Activated naive CD8-positive, alpha-beta T cell treated with anti-CD3 and anti-CD28 coated beads for 36 hours (primary cell): ENCODE measurements at regions not wholly inside any gene's neighbourhood (a gene's known extent, or its start where the extent isn't known, plus 50 kb on each side); places are given as distances from the start of the nearest gene placed in this dataset.
"Not testable (repeated sequence)": the region's sequence is repeated elsewhere in the genome, so short reads cannot be mapped to it uniquely, and the experiment has no call there.

ENCODE experiments used
- DNase-seq: peaks from one replicate; pipeline ENCODE4 v3.0.0; 2021
- H3K27ac Mint-ChIP-seq: one replicate; pipeline ENCODE4 v1.8.0; 2022; ENCODE audit warnings: mild to moderate bottlenecking, moderate library complexity, mixed read lengths
- H3K27me3 Mint-ChIP-seq: one replicate; pipeline ENCODE4 v1.8.0; 2022; ENCODE audit warnings: mild to moderate bottlenecking, mixed read lengths
- H3K36me3 Mint-ChIP-seq: one replicate; pipeline ENCODE4 v1.8.0; 2021; ENCODE audit warnings: mild to moderate bottlenecking, mixed read lengths
- H3K4me1 Mint-ChIP-seq: one replicate; pipeline ENCODE4 v1.8.0; 2021; ENCODE audit warnings: mixed read lengths
- H3K4me3 Mint-ChIP-seq: one replicate; pipeline ENCODE4 v1.8.0; 2022; ENCODE audit warnings: mild to moderate bottlenecking, moderate library complexity, mixed read lengths
- H3K9me3 Mint-ChIP-seq: one replicate; pipeline ENCODE4 v1.8.0; 2022; ENCODE audit warnings: mixed read lengths

DNA sequence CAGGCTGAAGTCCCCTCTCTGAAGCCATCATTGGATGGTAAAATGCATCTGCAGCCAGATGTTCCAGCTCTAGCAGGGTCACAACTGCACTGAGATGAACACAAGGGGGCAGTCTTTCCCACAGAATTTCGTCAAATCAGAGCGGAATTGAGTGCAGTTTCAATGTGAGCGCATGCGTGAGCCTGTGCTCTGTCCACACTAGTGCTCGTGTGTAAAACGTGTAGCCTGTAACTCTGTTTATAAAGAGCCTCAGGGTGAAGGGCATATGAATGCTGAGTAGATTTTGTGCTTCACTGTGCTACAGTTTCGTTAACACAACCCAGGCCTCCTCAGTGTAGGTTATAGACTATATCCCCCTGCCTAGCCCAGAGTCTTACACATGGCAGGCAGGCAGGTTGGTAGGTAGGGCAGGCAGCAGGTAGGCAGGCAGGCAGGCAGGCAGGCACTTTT, 92.7 kb upstream of the GOLGA6L4 start:
- H3K27me3 Mint-ChIP-seq, result peaks cover 5% of the 10 kb centered on the region
- H3K27ac Mint-ChIP-seq, result no peak overlapping the region
- H3K4me3 Mint-ChIP-seq, result no peak overlapping the region
- H3K9me3 Mint-ChIP-seq, result no peaks in the 10 kb centered on the region
- H3K36me3 Mint-ChIP-seq, result no peaks in the 10 kb centered on the region
- H3K4me1 Mint-ChIP-seq, result no peaks in the 10 kb centered on the region
- peak; percentile 63 for DNase-seq

- Mint-ChIP-seq H3K9me3 (no peaks in the 10 kb centered on the region), H3K27me3 (peaks cover 5% of the 10 kb centered on the region), H3K36me3 (no peaks in the 10 kb centered on the region), H3K4me1 (no peaks in the 10 kb centered on the region), H3K4me3 (no peak overlapping the region), H3K27ac (no peak overlapping the region)
- no peak for DNase-seq
Measured at GRCh38 chr15:84143753-84144314, 91.7 kb upstream of the GOLGA6L4 start.

GRCh38 chr15:84144946-84145345, 90.6 kb upstream of the GOLGA6L4 start:
- not testable (repeated sequence) for H3K4me1 Mint-ChIP-seq, H3K36me3 Mint-ChIP-seq, H3K9me3 Mint-ChIP-seq, DNase-seq, H3K27me3 Mint-ChIP-seq, H3K4me3 Mint-ChIP-seq, H3K27ac Mint-ChIP-seq

DNA sequence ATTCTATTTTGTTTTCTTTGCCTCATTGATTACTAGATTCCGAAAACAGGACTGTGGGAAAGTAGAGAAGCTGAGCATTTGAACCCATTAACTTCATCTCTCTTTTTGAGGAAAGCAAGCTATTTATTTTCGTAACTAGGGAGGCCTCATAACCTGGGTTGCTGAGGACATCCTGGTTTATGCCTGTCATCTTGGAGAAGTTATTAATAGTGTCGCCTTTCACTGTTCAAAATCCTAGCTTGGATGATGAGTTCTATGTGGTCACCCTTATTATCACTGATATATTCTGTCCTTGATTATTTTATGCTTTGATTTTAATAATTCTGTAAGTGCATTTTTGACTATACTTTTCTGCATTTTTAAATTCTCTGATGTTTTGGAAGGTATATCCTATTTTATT, 89.3 kb upstream of the GOLGA6L4 start:
- H3K27ac Mint-ChIP-seq, H3K4me3 Mint-ChIP-seq, H3K9me3 Mint-ChIP-seq, H3K4me1 Mint-ChIP-seq, DNase-seq, H3K36me3 Mint-ChIP-seq, H3K27me3 Mint-ChIP-seq: not testable (repeated sequence)

- not testable (repeated sequence) for H3K4me1 Mint-ChIP-seq, DNase-seq, H3K27ac Mint-ChIP-seq, H3K9me3 Mint-ChIP-seq, H3K27me3 Mint-ChIP-seq, H3K36me3 Mint-ChIP-seq, H3K4me3 Mint-ChIP-seq
Measured at GRCh38 chr15:84147307-84147706, 88.3 kb upstream of the GOLGA6L4 start.

DNA sequence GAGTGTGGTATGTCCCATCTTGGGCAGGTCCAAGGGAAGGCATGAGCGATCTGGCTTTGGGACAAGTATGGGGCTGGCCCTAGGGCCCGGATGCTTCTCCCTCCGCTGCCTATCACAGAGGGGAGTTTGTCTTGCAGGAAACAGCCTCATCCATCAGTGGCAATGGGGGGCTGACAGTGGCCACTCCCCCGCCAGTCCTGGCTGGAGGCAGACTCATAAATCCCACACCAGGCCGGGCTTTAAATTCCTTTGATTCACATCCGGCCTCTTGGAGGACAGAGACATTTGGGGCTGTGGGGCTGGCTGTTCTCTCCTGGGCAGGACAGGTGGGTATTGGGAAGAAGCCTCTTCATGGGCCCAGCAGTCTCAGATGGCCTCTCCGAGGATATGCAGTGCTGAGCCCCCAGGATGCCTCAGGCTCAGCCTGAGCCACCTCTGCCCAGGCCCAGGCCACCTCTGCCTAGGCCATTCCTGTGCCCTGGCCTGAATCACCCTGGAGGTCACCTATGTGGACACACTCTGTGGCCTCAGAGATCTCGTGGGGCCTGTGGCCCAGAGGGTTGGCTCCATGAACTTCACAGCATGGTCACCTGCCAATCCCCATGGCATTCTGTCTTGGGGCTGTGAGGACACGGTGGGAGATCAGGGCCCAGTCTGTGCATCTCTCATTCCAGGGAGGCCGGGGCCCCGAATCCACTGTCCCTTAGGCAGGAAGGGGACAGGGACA, 84.2 kb upstream of the GOLGA6L4 start:
- Mint-ChIP-seq H3K27me3 (no peaks in the 10 kb centered on the region), H3K9me3 (no peaks in the 10 kb centered on the region), H3K4me1 (no peaks in the 10 kb centered on the region), H3K4me3 (no peak overlapping the region), H3K27ac (no peak overlapping the region), H3K36me3 (no peaks in the 10 kb centered on the region)
- no peak for DNase-seq

DNA sequence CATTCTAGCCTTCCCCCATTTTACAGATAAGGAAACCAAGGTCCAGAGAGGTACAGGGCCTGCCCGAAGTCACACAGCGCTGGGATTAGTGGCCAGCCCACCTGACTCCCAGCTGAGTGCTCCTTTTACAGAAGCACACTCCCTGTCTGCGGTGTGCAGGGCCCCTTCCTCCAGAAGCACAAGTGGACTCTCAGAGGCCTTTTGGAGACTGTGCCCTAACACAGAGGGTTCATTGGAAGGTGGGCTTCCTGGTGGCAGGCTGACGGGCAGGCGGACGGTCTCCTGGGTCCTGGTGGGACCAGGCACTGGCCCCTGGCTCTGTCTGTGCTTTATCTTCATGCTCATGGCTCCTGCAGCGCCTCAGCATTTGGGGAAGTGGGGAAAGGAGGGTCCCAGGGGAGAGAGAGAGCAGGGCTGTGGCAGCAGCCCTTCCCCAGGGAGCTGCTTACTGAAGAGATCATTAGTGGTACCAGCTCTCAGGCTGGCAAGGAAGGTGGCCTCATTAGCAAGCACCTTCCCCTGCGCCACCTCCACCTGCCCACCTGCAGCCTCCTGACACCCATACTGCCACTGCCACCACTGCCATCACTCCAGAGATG, 83.1 kb upstream of the GOLGA6L4 start:
- not testable (repeated sequence) for H3K9me3 Mint-ChIP-seq, H3K36me3 Mint-ChIP-seq, H3K4me3 Mint-ChIP-seq, H3K4me1 Mint-ChIP-seq, H3K27me3 Mint-ChIP-seq, DNase-seq, H3K27ac Mint-ChIP-seq

GRCh38 chr15:84153655-84154140, 81.9 kb upstream of the GOLGA6L4 start:
- not testable (repeated sequence) for H3K4me3 Mint-ChIP-seq, H3K27me3 Mint-ChIP-seq, H3K36me3 Mint-ChIP-seq, H3K9me3 Mint-ChIP-seq, H3K4me1 Mint-ChIP-seq, DNase-seq, H3K27ac Mint-ChIP-seq

DNA sequence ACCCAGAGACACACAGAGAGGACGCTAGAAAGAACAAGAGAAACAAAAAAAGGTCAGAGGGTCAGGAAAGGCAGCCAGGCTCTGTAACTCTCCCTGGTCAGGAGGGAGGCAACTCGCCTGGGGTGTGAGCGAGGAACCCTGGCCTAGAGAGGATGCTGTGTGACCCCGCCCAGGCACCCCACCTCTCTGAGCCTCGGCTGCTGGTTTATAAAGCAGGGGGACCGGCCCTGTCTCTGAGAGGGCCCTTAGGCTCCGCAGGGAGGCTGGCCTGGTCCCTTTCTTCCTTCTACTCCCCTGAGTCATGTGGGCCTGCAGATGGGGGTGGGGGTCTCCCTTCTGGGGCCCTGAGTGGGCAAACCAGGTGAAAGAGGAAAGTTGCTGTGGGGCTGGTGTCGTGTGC, 81.3 kb upstream of the GOLGA6L4 start:
- not testable (repeated sequence) for H3K9me3 Mint-ChIP-seq, H3K36me3 Mint-ChIP-seq, DNase-seq, H3K4me3 Mint-ChIP-seq, H3K4me1 Mint-ChIP-seq, H3K27me3 Mint-ChIP-seq, H3K27ac Mint-ChIP-seq

DNA sequence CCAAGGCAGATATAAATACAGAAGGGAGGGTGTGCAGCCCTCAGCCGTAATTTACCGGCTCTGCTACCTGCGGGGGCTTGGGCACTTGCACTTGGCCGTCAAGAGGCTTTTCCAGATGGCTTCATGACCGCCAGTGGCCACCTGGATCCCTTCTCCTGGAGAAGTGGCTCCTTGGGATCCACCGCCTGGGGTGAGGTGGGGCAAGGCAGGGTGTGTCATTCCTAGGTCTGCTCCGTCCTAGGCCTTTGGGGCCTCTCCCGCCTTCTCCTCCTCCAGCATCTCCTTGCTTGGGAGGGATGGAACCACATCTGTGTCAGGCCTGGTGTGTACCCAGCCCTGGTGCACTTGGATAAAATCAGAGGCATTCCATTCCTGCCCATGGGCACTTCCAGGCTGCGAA, 80.8 kb upstream of the GOLGA6L4 start:
- DNase-seq, H3K36me3 Mint-ChIP-seq, H3K27ac Mint-ChIP-seq, H3K4me1 Mint-ChIP-seq, H3K4me3 Mint-ChIP-seq, H3K9me3 Mint-ChIP-seq, H3K27me3 Mint-ChIP-seq: not testable (repeated sequence)

GRCh38 chr15:84155792-84156587, 79.6 kb upstream of the GOLGA6L4 start:
- H3K36me3 Mint-ChIP-seq, H3K9me3 Mint-ChIP-seq, H3K27ac Mint-ChIP-seq, DNase-seq, H3K4me3 Mint-ChIP-seq, H3K4me1 Mint-ChIP-seq, H3K27me3 Mint-ChIP-seq: not testable (repeated sequence)

DNA sequence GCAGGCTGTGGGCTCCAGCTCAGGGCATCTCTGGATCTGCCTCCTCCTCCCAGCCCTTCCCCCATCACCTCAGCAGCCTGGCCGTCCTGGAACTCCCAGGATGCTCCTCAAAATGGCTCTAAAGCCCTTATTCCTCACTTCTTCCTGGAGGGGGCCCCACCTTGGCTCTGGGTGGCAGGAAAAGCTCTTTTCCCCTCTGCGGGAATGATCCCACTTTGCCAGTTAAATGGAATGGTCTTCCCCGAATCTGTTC, 79.1 kb upstream of the GOLGA6L4 start:
- not testable (repeated sequence) for H3K9me3 Mint-ChIP-seq

GRCh38 chr15:84157056-84157632, 78.4 kb upstream of the GOLGA6L4 start:
- H3K36me3 Mint-ChIP-seq, H3K27ac Mint-ChIP-seq, DNase-seq, H3K4me1 Mint-ChIP-seq, H3K4me3 Mint-ChIP-seq, H3K9me3 Mint-ChIP-seq, H3K27me3 Mint-ChIP-seq: not testable (repeated sequence)

More for the DNA sequence above, 79.1 kb upstream of the GOLGA6L4 start:
- not testable (repeated sequence) for H3K36me3 Mint-ChIP-seq, H3K27me3 Mint-ChIP-seq, H3K4me1 Mint-ChIP-seq, DNase-seq, H3K4me3 Mint-ChIP-seq, H3K27ac Mint-ChIP-seq

- H3K36me3 Mint-ChIP-seq, H3K27me3 Mint-ChIP-seq, H3K4me3 Mint-ChIP-seq, H3K27ac Mint-ChIP-seq, H3K9me3 Mint-ChIP-seq, H3K4me1 Mint-ChIP-seq, DNase-seq: not testable (repeated sequence)
Measured at GRCh38 chr15:84157857-84158256, 77.7 kb upstream of the GOLGA6L4 start.
